Epithelial cell of proximal tubule (primary cell): ENCODE measurements at regions not wholly inside any gene's neighbourhood (a gene's known extent, or its start where the extent isn't known, plus 50 kb on each side); places are given as distances from the start of the nearest gene placed in this dataset.

Source experiments
- DNase-seq: peaks from one replicate; pipeline ENCODE4 v3.0.0-alpha.2; 2011; ENCODE audit warnings: low read depth
- H3K4me3 ChIP-seq: 2 replicates; pipeline ENCODE4 v1.5.1; 2011; ENCODE audit warnings: low read depth, mild to moderate bottlenecking, low read length
- CTCF ChIP-seq: conservative IDR thresholded peaks from 2 replicates; pipeline ENCODE4 v1.5.1; 2012; ENCODE audit warnings: low read depth, mild to moderate bottlenecking, low read length

DNA sequence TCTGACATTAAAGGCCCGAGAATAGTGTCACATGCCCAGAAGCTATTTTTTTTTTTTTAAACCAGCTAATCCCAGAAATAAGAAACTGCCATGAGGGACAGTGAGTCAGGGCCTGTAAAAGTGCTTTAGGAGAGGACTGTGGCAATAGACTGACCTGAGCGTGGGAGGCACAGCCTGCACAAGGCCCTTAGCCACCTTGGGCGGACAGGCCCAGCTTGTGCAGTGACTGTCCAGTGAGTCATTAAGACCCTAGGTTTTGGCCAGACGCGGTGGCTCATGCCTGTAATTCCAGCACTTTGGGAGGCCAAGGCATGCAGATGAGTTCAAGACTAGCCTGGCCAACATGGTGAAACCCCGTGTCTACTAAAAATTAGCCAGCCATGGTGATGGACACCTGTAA is 343.0 kb upstream of the ZFHX3 start:
- DNase-seq, result no peak
- no peak overlapping the region for H3K4me3 ChIP-seq
- no peak for TF ChIP-seq CTCF

GRCh38 chr16:73390491-73390890 is 342.6 kb upstream of the ZFHX3 start:
- DNase-seq, result no peak
- H3K4me3 ChIP-seq, result no peak overlapping the region
- TF ChIP-seq CTCF, result no peak

DNA sequence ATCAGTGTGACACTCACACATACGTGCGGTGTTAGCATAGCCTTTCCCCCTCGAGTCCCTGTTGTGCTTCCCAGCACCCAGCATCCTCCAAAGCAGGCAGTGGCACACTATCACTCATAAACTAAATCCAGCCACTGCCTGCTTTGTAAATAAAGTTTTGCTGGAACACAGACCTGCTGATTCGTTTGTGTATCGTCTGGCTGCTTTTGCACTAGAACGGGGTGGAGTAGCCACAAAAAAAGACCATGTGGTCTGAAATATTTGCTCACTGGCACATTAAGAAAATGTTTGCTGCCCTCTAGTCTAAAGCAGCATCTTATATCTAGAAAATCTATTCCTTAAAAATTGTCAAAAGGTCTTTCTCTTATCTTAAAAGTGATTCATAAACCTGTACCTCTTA is 341.2 kb upstream of the ZFHX3 start:
- TF ChIP-seq CTCF, result no peak
- DNase-seq, result no peak
- H3K4me3 ChIP-seq, result no peak overlapping the region

DNA sequence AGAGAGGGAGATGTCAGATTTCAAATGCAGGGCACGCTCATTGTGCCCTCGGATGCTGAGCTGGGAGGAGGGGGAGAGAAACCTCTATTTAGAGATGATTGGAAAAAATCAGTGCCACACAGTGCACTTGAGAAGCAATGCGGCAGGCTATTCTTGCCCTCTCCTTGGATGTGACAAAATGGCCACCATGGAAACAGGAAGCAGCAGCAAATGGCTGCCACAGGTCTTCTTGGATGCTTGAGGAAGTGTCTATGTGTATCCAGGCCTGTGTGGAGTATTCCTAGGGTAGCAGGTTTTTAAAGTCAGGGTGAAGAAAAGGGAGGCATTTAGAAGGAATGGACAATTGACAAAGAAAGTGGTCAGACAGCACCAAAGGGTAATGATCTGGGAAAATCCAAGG is 340.1 kb upstream of the ZFHX3 start:
- TF ChIP-seq CTCF, result no peak
- H3K4me3 ChIP-seq, result no peak overlapping the region
- no peak for DNase-seq

DNA sequence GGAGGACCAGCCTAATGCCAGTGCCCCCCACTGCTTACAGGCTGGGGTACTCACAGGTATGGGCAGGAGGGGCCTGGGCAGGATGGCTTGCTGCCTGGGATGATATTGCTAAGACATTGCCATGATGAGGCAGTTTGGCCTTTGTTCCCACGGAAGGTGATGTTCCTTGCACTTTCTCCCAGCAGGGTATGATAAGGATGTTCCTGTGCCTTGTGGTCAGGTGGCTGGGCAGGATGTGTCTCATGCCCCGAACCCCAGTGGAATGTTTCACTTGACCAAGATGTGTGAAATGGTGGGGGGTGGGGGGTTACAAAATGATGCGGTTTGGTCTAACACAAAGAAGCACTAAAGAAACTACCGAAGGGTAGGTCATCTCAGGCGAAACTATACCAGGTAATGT is 337.8 kb upstream of the ZFHX3 start:
- no peak for TF ChIP-seq CTCF
- H3K4me3 ChIP-seq, result no peak overlapping the region
- no peak for DNase-seq

DNA sequence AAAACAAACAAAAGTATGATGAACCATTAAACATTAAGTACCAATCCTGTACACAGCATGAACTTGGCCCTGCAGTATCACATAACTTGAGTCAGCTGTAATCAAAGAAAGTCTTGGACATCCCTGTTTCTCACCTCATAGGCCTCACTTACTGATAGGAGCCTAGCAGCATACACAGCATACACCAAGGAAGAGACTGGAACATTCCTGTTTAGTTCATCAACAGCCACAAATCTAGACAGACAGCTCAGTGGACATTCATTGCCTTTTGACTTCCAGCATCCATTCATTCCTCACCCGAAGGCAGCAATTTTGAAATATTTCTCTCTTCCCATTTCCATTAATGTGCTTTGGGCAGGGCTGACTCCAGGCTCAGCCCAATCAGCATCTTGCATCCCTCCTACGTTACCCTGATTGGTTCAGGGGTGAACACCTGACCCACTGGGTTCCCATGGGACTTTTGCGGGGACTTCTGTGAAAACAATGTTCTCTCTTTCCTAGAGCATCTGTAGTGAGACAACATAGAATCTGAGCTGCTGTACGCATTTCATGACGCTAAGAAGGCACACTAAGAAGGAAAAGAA is 336.7 kb upstream of the ZFHX3 start:
- H3K4me3 ChIP-seq, result no peak overlapping the region
- TF ChIP-seq CTCF, result no peak
- DNase-seq, result no peak

GRCh38 chr16:73383988-73384365 is 336.0 kb upstream of the ZFHX3 start:
- TF ChIP-seq CTCF, result no peak
- no peak for DNase-seq
- no peak overlapping the region for H3K4me3 ChIP-seq
